ENCODE measurements at regions not wholly inside any gene's neighbourhood (a gene's known extent, or its start where the extent isn't known, plus 50 kb on each side); places are given as distances from the start of the nearest gene placed in this dataset.
A peak's percentile ranks its signal among the peaks of the same experiment; 100 is the strongest.
"Not testable (repeated sequence)": the region's sequence is repeated elsewhere in the genome, so short reads cannot be mapped to it uniquely, and the experiment has no call there.

- DNase-seq (ENCODE audit: low spot score) = no peak
Observed at GRCh38 chr4:12701384-12701783, 782.8 kb downstream of the RAB28 start.

- DNase-seq (ENCODE audit: low spot score) = no peak
Observed at GRCh38 chr4:12697970-12698369, 786.2 kb downstream of the RAB28 start.

- no peak for DNase-seq (ENCODE audit: low spot score)
Observed at GRCh38 chr4:12692815-12693214, 791.3 kb downstream of the RAB28 start.

- DNase-seq (ENCODE audit: low spot score) = no peak
Observed at GRCh38 chr4:12691168-12691567, 793.0 kb downstream of the RAB28 start.

- DNase-seq (ENCODE audit: low spot score) = no peak
Observed at GRCh38 chr4:12689457-12689856, 794.7 kb downstream of the RAB28 start.

- no peak for DNase-seq (ENCODE audit: low spot score)
Observed at GRCh38 chr4:12679217-12679616, 804.9 kb downstream of the RAB28 start.

GRCh38 chr4:12674184-12674583, 810.0 kb downstream of the RAB28 start:
- DNase-seq (ENCODE audit: low spot score) = no peak

GRCh38 chr4:12672303-12672702, 811.8 kb downstream of the RAB28 start:
- no peak for DNase-seq (ENCODE audit: low spot score)

GRCh38 chr4:12658146-12658545, 826.0 kb downstream of the RAB28 start:
- no peak for DNase-seq (ENCODE audit: low spot score)

- no peak for DNase-seq (ENCODE audit: low spot score)
Observed at GRCh38 chr4:12651876-12652275, 832.3 kb downstream of the RAB28 start.

- DNase-seq (ENCODE audit: low spot score) = no peak
Observed at GRCh38 chr4:12645732-12646131, 838.4 kb downstream of the RAB28 start.

- no peak for DNase-seq (ENCODE audit: low spot score)
Observed at GRCh38 chr4:12644261-12644660, 839.9 kb downstream of the RAB28 start.

GRCh38 chr4:12636191-12636590, 847.9 kb downstream of the RAB28 start:
- no peak for DNase-seq (ENCODE audit: low spot score)

GRCh38 chr4:12635629-12636028, 848.5 kb downstream of the RAB28 start:
- no peak for DNase-seq (ENCODE audit: low spot score)

GRCh38 chr4:12633053-12633651, 851.0 kb downstream of the RAB28 start:
- peak; percentile 54 for DNase-seq (ENCODE audit: low spot score)

- no peak for DNase-seq (ENCODE audit: low spot score)
Observed at GRCh38 chr4:12615822-12616221, 868.3 kb downstream of the RAB28 start.

GRCh38 chr4:12612876-12613275, 871.3 kb downstream of the RAB28 start:
- no peak for DNase-seq (ENCODE audit: low spot score)

- DNase-seq (ENCODE audit: low spot score) = not testable (repeated sequence)
Observed at GRCh38 chr4:12609212-12609875, 874.8 kb downstream of the RAB28 start.

- DNase-seq (ENCODE audit: low spot score) = no peak
Observed at GRCh38 chr4:12595986-12596385, 888.2 kb downstream of the RAB28 start.

GRCh38 chr4:12595489-12595888, 888.7 kb downstream of the RAB28 start:
- no peak for DNase-seq (ENCODE audit: low spot score)

GRCh38 chr4:12588582-12588981, 895.6 kb downstream of the RAB28 start:
- DNase-seq (ENCODE audit: low spot score) = no peak

- no peak for DNase-seq (ENCODE audit: low spot score)
Observed at GRCh38 chr4:12586242-12587006, 897.7 kb downstream of the RAB28 start.
